K562 (cell line): ENCODE measurements at regions not wholly inside any gene's neighbourhood (a gene's known extent, or its start where the extent isn't known, plus 50 kb on each side); places are given as distances from the start of the nearest gene placed in this dataset.
A peak's percentile ranks its signal among the peaks of the same experiment; 100 is the strongest.

Source experiments
- ARID1B ChIP-seq: fragments of 450-650 bp; IDR thresholded peaks from 2 replicates; pipeline ENCODE4 v1.6.1; 2016; ENCODE audit warnings: antibody characterized with exemption, mild to moderate bottlenecking, inconsistent platforms
- ARNT ChIP-seq, 2 experiments: fragments of 450-650 bp; IDR thresholded peaks; 2 replicates each; pipeline ENCODE4 v1.6.1; 2016; ENCODE audit warnings: mild to moderate bottlenecking in 1 of 2
- BRD9 ChIP-seq: fragments of 450-650 bp; IDR thresholded peaks from 2 replicates; pipeline ENCODE4 v1.6.1; 2018; ENCODE audit warnings: low read depth; ENCODE audit not compliant: partially characterized antibody
- CC2D1A ChIP-seq: fragments of 450-650 bp; IDR thresholded peaks from 2 replicates; pipeline ENCODE4 v1.6.1; 2017; ENCODE audit warnings: mild to moderate bottlenecking
- COPS2 ChIP-seq: fragments of 450-650 bp; conservative IDR thresholded peaks from 2 replicates; pipeline ENCODE4 v1.6.1; 2016; ENCODE audit warnings: mild to moderate bottlenecking, moderate library complexity
- KDM5B ChIP-seq: fragments of 200-600 bp; sonication (generic); IDR thresholded peaks from 2 replicates; pipeline ENCODE4 v1.6.1; 2012; ENCODE audit warnings: low read depth, mild to moderate bottlenecking, moderate library complexity, low read length, control low read depth, inconsistent platforms; ENCODE audit not compliant: insufficient replicate concordance
- KLF16 ChIP-seq: IDR thresholded peaks from 2 replicates; pipeline ENCODE4 v1.6.1; 2016; ENCODE audit warnings: antibody characterized with exemption
- MAZ ChIP-seq, 2 experiments: fragments of 450-650 bp in 1 of 2; sonication (generic) in 1 of 2; formaldehyde crosslinking; IDR thresholded peaks in 1 of 2; conservative IDR thresholded peaks in 1 of 2; 2 replicates each; pipeline versions ENCODE4 v1.4.0 to v1.5.0; 2020; ENCODE audit warnings: mild to moderate bottlenecking in 1 of 2, missing genetic modification reagents in 1 of 2
- NBN ChIP-seq: fragments of 450-650 bp; IDR thresholded peaks from 2 replicates; pipeline ENCODE4 v1.6.1; 2016; ENCODE audit warnings: low read depth, mild to moderate bottlenecking
- NCOR1 ChIP-seq: fragments of 450-650 bp; IDR thresholded peaks from 2 replicates; pipeline ENCODE4 v1.6.1; 2016; ENCODE audit warnings: mild to moderate bottlenecking, moderate library complexity
- NEUROD1 ChIP-seq: fragments of 150-350 bp; IDR thresholded peaks from 2 replicates; pipeline ENCODE4 v1.6.1; 2014; ENCODE audit warnings: borderline replicate concordance, low read length, low read depth; ENCODE audit not compliant: partially characterized antibody
- SLC30A9 ChIP-seq: fragments of 250-450 bp; sonication (Bioruptor Pico); IDR thresholded peaks from 2 replicates; pipeline ENCODE4 v1.8.0; 2022; ENCODE audit warnings: mild to moderate bottlenecking, moderate library complexity
- SOX6 ChIP-seq: fragments of 450-650 bp; IDR thresholded peaks from 2 replicates; pipeline ENCODE4 v1.6.1; 2014; ENCODE audit warnings: mild to moderate bottlenecking
- ZNF253 ChIP-seq: fragments of 250-450 bp; sonication (Bioruptor Pico); conservative IDR thresholded peaks from 2 replicates; pipeline ENCODE4 v1.6.1; 2021; ENCODE audit warnings: mild to moderate bottlenecking
- ZNF347 ChIP-seq: fragments of 450-650 bp; formaldehyde crosslinking; IDR thresholded peaks from 2 replicates; pipeline ENCODE4 v1.4.0; 2020; ENCODE audit warnings: low read depth, mild to moderate bottlenecking, moderate library complexity
- ZNF436 ChIP-seq: fragments of 250-450, 450-650 bp; sonication (Bioruptor Pico); formaldehyde crosslinking; IDR thresholded peaks from 2 replicates; pipeline ENCODE4 v1.7.0; 2020; ENCODE audit warnings: mild to moderate bottlenecking
- ZSCAN29 ChIP-seq: fragments of 450-650 bp; IDR thresholded peaks from 2 replicates; pipeline ENCODE4 v1.6.1; 2017
- TF ChIP-seq, protein P1 (sequence below): IDR thresholded peaks from 2 replicates; pipeline ENCODE4 v1.6.1; 2011; ENCODE audit warnings: borderline replicate concordance, low read depth, mild to moderate bottlenecking, moderate library complexity, low read length; ENCODE audit not compliant: insufficient read depth, poor library complexity, severe bottlenecking
- TF ChIP-seq, protein P2 (sequence below): fragments of 250-450 bp; sonication (Bioruptor Pico); IDR thresholded peaks from 2 replicates; pipeline ENCODE4 v1.5.0; 2020; ENCODE audit warnings: mild to moderate bottlenecking
- TF ChIP-seq, protein P3 (sequence below): fragments of 450-650 bp; IDR thresholded peaks from 2 replicates; pipeline ENCODE4 v1.6.1; 2017; ENCODE audit warnings: antibody characterized with exemption
- TF ChIP-seq, protein P4 (sequence below): IDR thresholded peaks from 3 replicates; pipeline ENCODE4 v1.6.1; 2011; ENCODE audit warnings: borderline replicate concordance, mild to moderate bottlenecking; ENCODE audit not compliant: insufficient read length, insufficient read depth
- TF ChIP-seq, protein P5 (sequence below): fragments of 250-450 bp; sonication (Bioruptor Pico); IDR thresholded peaks from 2 replicates; pipeline ENCODE4 v1.8.0; 2022; ENCODE audit warnings: moderate library complexity, mild to moderate bottlenecking, inconsistent platforms

DNA sequence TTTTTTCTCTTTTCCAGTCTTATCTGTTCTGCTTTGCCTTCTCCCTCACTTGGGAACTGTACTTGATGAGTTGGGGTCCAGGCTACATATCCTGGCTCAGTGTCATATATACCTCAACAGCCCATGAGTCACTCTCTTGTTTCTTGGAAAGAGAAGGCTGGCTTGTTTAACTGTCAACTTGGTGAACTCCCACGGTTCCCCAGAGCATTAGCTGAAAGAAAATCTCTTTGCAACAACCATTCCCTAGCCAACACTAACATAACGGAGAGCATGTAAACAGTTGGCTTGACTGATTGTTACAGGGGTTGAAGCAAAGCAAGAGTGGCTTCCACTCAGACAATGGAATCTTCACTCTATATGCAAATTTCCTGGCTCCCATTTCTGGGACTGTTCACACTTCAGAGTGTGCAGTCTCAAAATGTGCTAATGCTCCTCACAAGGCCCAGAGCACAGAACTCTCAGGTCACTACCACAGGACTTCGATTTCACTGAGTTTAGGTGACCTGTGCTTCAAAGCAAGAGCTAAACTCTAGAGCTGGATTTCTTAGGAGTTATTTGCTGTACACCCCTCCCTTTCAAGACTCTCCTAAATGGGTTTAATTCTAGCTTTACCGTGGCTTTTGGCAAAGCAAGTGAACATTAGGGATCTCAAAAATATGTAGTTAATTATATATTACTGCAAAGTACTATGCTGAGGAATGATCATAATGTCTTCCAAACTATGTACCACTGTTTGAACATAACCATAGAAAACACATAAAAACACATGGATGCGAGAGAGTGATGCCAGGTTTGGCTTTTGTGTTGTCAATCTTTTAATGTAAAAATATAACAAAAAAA, 609.8 kb downstream of the RFPL4B start (continued):
- TF ChIP-seq, protein P1, sequence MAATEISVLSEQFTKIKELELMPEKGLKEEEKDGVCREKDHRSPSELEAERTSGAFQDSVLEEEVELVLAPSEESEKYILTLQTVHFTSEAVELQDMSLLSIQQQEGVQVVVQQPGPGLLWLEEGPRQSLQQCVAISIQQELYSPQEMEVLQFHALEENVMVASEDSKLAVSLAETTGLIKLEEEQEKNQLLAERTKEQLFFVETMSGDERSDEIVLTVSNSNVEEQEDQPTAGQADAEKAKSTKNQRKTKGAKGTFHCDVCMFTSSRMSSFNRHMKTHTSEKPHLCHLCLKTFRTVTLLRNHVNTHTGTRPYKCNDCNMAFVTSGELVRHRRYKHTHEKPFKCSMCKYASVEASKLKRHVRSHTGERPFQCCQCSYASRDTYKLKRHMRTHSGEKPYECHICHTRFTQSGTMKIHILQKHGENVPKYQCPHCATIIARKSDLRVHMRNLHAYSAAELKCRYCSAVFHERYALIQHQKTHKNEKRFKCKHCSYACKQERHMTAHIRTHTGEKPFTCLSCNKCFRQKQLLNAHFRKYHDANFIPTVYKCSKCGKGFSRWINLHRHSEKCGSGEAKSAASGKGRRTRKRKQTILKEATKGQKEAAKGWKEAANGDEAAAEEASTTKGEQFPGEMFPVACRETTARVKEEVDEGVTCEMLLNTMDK, result no peak
- TF ChIP-seq MAZ (CRISPR knock-in tag; conservative IDR thresholded peaks at IDR 0.05 in 1 of 2, IDR thresholded peaks at IDR 0.05 in 1 of 2) (peak in 1 of 2 experiments; percentile 22; a peak in 1 of 4 replicates), COPS2 (no peak), KDM5B (no peak), ZNF347 (CRISPR knock-in tag) (no peak), ZNF253 (CRISPR knock-in tag) (no peak), SLC30A9 (CRISPR knock-in tag) (no peak), NCOR1 (peak; percentile 78), CC2D1A (peak; percentile 69), ARID1B (peak; percentile 95), NEUROD1 (peak; percentile 58), ZNF436 (no peak), ZSCAN29 (no peak), SOX6 (peak; percentile 83), KLF16 (no peak), NBN (peak; percentile 76), ARNT (IDR thresholded peaks at IDR 0.05) (peak in 1 of 2 experiments; percentile 55; a peak in 1 of 4 replicates), BRD9 (peak; percentile 23)
- TF ChIP-seq, protein P2, sequence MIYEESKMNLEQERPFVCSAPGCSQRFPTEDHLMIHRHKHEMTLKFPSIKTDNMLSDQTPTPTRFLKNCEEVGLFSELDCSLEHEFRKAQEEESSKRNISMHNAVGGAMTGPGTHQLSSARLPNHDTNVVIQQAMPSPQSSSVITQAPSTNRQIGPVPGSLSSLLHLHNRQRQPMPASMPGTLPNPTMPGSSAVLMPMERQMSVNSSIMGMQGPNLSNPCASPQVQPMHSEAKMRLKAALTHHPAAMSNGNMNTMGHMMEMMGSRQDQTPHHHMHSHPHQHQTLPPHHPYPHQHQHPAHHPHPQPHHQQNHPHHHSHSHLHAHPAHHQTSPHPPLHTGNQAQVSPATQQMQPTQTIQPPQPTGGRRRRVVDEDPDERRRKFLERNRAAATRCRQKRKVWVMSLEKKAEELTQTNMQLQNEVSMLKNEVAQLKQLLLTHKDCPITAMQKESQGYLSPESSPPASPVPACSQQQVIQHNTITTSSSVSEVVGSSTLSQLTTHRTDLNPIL (CRISPR knock-in tag), result no peak
- TF ChIP-seq, protein P3, sequence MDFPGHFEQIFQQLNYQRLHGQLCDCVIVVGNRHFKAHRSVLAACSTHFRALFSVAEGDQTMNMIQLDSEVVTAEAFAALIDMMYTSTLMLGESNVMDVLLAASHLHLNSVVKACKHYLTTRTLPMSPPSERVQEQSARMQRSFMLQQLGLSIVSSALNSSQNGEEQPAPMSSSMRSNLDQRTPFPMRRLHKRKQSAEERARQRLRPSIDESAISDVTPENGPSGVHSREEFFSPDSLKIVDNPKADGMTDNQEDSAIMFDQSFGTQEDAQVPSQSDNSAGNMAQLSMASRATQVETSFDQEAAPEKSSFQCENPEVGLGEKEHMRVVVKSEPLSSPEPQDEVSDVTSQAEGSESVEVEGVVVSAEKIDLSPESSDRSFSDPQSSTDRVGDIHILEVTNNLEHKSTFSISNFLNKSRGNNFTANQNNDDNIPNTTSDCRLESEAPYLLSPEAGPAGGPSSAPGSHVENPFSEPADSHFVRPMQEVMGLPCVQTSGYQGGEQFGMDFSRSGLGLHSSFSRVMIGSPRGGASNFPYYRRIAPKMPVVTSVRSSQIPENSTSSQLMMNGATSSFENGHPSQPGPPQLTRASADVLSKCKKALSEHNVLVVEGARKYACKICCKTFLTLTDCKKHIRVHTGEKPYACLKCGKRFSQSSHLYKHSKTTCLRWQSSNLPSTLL, result no peak
- TF ChIP-seq, protein P4, sequence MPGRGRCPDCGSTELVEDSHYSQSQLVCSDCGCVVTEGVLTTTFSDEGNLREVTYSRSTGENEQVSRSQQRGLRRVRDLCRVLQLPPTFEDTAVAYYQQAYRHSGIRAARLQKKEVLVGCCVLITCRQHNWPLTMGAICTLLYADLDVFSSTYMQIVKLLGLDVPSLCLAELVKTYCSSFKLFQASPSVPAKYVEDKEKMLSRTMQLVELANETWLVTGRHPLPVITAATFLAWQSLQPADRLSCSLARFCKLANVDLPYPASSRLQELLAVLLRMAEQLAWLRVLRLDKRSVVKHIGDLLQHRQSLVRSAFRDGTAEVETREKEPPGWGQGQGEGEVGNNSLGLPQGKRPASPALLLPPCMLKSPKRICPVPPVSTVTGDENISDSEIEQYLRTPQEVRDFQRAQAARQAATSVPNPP, result no peak
- TF ChIP-seq, protein P5, sequence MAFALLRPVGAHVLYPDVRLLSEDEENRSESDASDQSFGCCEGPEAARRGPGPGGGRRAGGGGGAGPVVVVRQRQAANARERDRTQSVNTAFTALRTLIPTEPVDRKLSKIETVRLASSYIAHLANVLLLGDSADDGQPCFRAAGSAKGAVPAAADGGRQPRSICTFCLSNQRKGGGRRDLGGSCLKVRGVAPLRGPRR (CRISPR knock-in tag), result no peak
